HUES6 (cell line): ENCODE measurements at regions not wholly inside any gene's neighbourhood (a gene's known extent, or its start where the extent isn't known, plus 50 kb on each side); places are given as distances from the start of the nearest gene placed in this dataset.
A peak's percentile ranks its signal among the peaks of the same experiment; 100 is the strongest.

Experiments
- H3K27ac ChIP-seq: 2 replicates; pipeline ENCODE4 v1.7.0; 2013; ENCODE audit warnings: low read depth, mild to moderate bottlenecking, low read length, inconsistent platforms
- H3K27me3 ChIP-seq: 2 replicates; pipeline ENCODE4 v1.6.1; 2013; ENCODE audit warnings: low read length; ENCODE audit not compliant: control insufficient read depth, insufficient read depth
- H3K36me3 ChIP-seq: 2 replicates; pipeline ENCODE4 v1.6.1; 2013; ENCODE audit warnings: low read length; ENCODE audit not compliant: control insufficient read depth, insufficient read depth
- H3K4me1 ChIP-seq: 2 replicates; pipeline ENCODE4 v1.6.1; 2013; ENCODE audit warnings: low read length; ENCODE audit not compliant: control insufficient read depth, insufficient read depth
- H3K4me3 ChIP-seq: 2 replicates; pipeline ENCODE4 v1.5.1; 2013; ENCODE audit warnings: low read depth, low read length
- H3K9ac ChIP-seq: one replicate; pipeline ENCODE4 v1.6.1; 2013; ENCODE audit warnings: mild to moderate bottlenecking, low read length
- H3K9me3 ChIP-seq: 2 replicates; pipeline ENCODE4 v1.6.1; 2013; ENCODE audit warnings: low read depth, low read length; ENCODE audit not compliant: control insufficient read depth, insufficient read depth

GRCh38 chr13:82772816-82773215, 1109.5 kb downstream of the SLITRK1 start:
- Histone ChIP-seq H3K36me3 (no peaks in the 10 kb centered on the region), H3K4me1 (no peaks in the 10 kb centered on the region)

GRCh38 chr13:82766732-82767321, 1115.4 kb downstream of the SLITRK1 start:
- Histone ChIP-seq H3K4me3 (no peak overlapping the region), H3K9me3 (peaks cover 15% of the 10 kb centered on the region), H3K9ac (no peak overlapping the region), H3K36me3 (no peaks in the 10 kb centered on the region), H3K27ac (no peak overlapping the region), H3K27me3 (no peaks in the 10 kb centered on the region), H3K4me1 (no peaks in the 10 kb centered on the region)

More at GRCh38 chr13:82772816-82773215, 1109.5 kb downstream of the SLITRK1 start:
- Histone ChIP-seq H3K9me3 (peaks cover 2% of the 10 kb centered on the region), H3K9ac (no peak overlapping the region), H3K4me3 (no peak overlapping the region), H3K27me3 (no peaks in the 10 kb centered on the region), H3K27ac (no peak overlapping the region)

DNA sequence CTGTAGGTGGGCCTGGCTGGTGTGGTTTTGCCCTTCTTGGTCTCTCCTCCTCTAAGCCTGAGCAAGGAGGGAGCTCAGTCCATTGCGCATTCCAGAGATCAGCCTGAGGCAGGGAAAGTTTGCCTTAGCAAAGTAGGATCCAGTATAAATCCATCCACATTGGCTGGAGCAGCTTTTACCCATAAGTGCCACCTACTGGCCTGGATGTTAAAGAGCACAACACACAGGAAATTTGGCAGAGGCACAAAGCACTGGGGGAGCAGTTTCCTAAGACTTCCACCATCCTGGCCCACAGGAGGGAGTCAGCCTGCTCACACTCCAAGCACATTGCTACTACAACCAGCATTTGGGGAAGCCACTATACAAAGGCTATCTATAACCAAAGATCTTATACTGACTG, 1124.2 kb downstream of the SLITRK1 start:
- Histone ChIP-seq H3K9ac (no peak overlapping the region), H3K9me3 (no peaks in the 10 kb centered on the region), H3K4me3 (no peak overlapping the region), H3K27ac (no peak overlapping the region), H3K36me3 (no peaks in the 10 kb centered on the region), H3K4me1 (no peaks in the 10 kb centered on the region), H3K27me3 (no peaks in the 10 kb centered on the region)

GRCh38 chr13:82751206-82751605, 1131.1 kb downstream of the SLITRK1 start:
- no peaks in the 10 kb centered on the region for H3K36me3 ChIP-seq
- H3K4me1 ChIP-seq = peaks cover 17% of the 10 kb centered on the region
- H3K4me3 ChIP-seq = no peak overlapping the region
- no peaks in the 10 kb centered on the region for H3K27me3 ChIP-seq
- H3K9ac ChIP-seq = no peak overlapping the region
- H3K9me3 ChIP-seq = no peaks in the 10 kb centered on the region
- H3K27ac ChIP-seq = no peak overlapping the region

DNA sequence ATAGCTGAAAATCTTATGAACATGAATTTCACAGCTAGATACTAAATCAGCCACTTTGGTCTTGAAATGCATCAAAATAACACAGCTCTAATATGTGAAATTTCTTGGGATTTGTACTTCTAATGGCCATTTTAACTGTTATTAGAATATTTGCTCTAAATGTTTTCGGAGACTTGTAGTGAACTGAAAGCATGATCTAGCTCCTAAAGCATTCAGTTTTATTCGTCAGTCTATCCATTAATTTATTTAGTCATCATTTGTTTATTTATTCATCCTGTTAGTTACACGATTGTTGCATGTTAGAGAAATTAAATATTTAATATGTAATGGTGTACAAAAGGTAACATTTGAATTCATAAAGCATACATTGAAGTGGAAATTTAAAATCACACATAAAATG, 1132.7 kb downstream of the SLITRK1 start:
- Histone ChIP-seq H3K36me3 (no peaks in the 10 kb centered on the region), H3K9ac (no peak overlapping the region), H3K4me1 (peaks cover 19% of the 10 kb centered on the region), H3K27ac (no peak overlapping the region), H3K4me3 (no peak overlapping the region), H3K9me3 (no peaks in the 10 kb centered on the region), H3K27me3 (no peaks in the 10 kb centered on the region)

DNA sequence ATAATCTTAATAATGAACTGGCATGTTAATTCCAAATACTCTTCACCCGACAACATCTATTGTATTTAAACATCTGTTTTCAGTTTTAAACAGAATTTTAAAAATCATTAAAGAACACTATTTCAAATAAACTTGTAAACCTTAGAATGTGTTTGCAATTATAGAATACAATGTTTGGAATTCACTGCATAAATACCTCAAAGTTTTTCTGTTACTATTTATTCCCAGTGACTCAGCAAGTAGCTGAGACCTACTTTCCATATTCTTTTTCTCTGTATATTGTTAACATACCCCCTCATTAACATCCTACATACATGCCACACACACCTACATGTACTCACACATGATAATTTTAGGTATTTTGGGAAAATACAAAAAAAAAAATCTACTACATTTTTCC, 1134.3 kb downstream of the SLITRK1 start:
- no peak overlapping the region for H3K9ac ChIP-seq
- H3K27ac ChIP-seq = peak overlapping the region; percentile 63; the same call in 1 of the 2 replicates
- peaks cover 19% of the 10 kb centered on the region for H3K4me1 ChIP-seq
- no peak overlapping the region for H3K4me3 ChIP-seq
- no peaks in the 10 kb centered on the region for H3K9me3 ChIP-seq
- H3K27me3 ChIP-seq = no peaks in the 10 kb centered on the region
- no peaks in the 10 kb centered on the region for H3K36me3 ChIP-seq

GRCh38 chr13:82747291-82747690, 1135.0 kb downstream of the SLITRK1 start:
- Histone ChIP-seq H3K4me3 (no peak overlapping the region), H3K9me3 (no peaks in the 10 kb centered on the region), H3K9ac (no peak overlapping the region), H3K27me3 (no peaks in the 10 kb centered on the region), H3K27ac (peak overlapping the region; percentile 63; the same call in 1 of the 2 replicates), H3K36me3 (no peaks in the 10 kb centered on the region), H3K4me1 (peaks cover 19% of the 10 kb centered on the region)

DNA sequence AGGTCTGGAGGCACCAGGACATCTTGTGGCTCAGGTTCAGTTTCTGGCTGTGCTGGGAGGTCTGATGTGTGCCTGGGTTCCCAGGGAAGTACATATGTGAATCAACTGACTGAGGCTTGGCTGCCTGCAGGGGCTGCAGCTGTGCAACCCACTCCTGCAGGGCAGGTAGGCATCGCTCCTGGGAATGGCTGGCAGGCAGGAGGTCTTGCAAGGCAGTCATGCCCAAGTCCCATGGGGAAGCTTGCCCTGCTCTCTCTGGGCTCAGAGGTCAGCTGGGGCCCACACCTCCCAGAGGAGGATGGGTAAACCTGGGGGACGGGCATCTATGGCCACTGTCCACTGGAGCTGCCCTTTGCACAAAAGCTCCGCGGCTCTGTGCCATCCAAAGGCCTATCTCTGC, 1141.8 kb downstream of the SLITRK1 start:
- no peak overlapping the region for H3K4me3 ChIP-seq
- no peaks in the 10 kb centered on the region for H3K4me1 ChIP-seq
- no peaks in the 10 kb centered on the region for H3K27me3 ChIP-seq
- H3K9ac ChIP-seq = no peak overlapping the region
- H3K27ac ChIP-seq = no peak overlapping the region
- no peaks in the 10 kb centered on the region for H3K9me3 ChIP-seq
- no peaks in the 10 kb centered on the region for H3K36me3 ChIP-seq

GRCh38 chr13:82739881-82740280, 1142.4 kb downstream of the SLITRK1 start:
- no peaks in the 10 kb centered on the region for H3K9me3 ChIP-seq
- H3K4me3 ChIP-seq = no peak overlapping the region
- no peak overlapping the region for H3K9ac ChIP-seq
- no peaks in the 10 kb centered on the region for H3K27me3 ChIP-seq
- H3K27ac ChIP-seq = no peak overlapping the region
- no peaks in the 10 kb centered on the region for H3K4me1 ChIP-seq
- no peaks in the 10 kb centered on the region for H3K36me3 ChIP-seq

- no peaks in the 10 kb centered on the region for H3K4me1 ChIP-seq
- H3K27ac ChIP-seq = no peak overlapping the region
- H3K9me3 ChIP-seq = 0 out of 2 replicates have a peak, but pooled peaks cover under 1% of the 10 kb centered on the region
- no peak overlapping the region for H3K9ac ChIP-seq
- H3K36me3 ChIP-seq = no peaks in the 10 kb centered on the region
- no peak overlapping the region for H3K4me3 ChIP-seq
- H3K27me3 ChIP-seq = no peaks in the 10 kb centered on the region
Measured at GRCh38 chr13:82729401-82729800, 1152.9 kb downstream of the SLITRK1 start.

- Histone ChIP-seq H3K4me1 (no peaks in the 10 kb centered on the region), H3K36me3 (no peaks in the 10 kb centered on the region), H3K4me3 (no peak overlapping the region), H3K27me3 (no peaks in the 10 kb centered on the region), H3K9me3 (no peaks in the 10 kb centered on the region), H3K27ac (no peak overlapping the region), H3K9ac (no peak overlapping the region)
Measured at GRCh38 chr13:82720986-82721385, 1161.3 kb downstream of the SLITRK1 start.

- no peak overlapping the region for H3K4me3 ChIP-seq
- no peaks in the 10 kb centered on the region for H3K9me3 ChIP-seq
- H3K9ac ChIP-seq = no peak overlapping the region
- no peaks in the 10 kb centered on the region for H3K36me3 ChIP-seq
- no peaks in the 10 kb centered on the region for H3K4me1 ChIP-seq
- no peak overlapping the region for H3K27ac ChIP-seq
- H3K27me3 ChIP-seq = no peaks in the 10 kb centered on the region
Measured at GRCh38 chr13:82719987-82720386, 1162.3 kb downstream of the SLITRK1 start.
